Inferior parietal cortex (tissue), 1 donor: ENCODE measurements at regions not wholly inside any gene's neighbourhood (a gene's known extent, or its start where the extent isn't known, plus 50 kb on each side); places are given as distances from the start of the nearest gene placed in this dataset.

ENCODE experiments used
- DNase-seq: peaks from one replicate; pipeline ENCODE4 v3.0.0-alpha.2; 2016; ENCODE audit errors: extremely low spot score

- DNase-seq: no peak
These were observed 116.5 kb upstream of the EEF1E1 start for GRCh38 chr6:8218861-8219260.

GRCh38 chr6:8215631-8216030 is 113.3 kb upstream of the EEF1E1 start:
- DNase-seq: no peak

GRCh38 chr6:8213995-8214394 is 111.6 kb upstream of the EEF1E1 start:
- no peak for DNase-seq

- DNase-seq: no peak
These were observed 110.5 kb upstream of the EEF1E1 start for GRCh38 chr6:8212720-8213434.

GRCh38 chr6:8207869-8208191 is 105.5 kb upstream of the EEF1E1 start:
- DNase-seq: no peak

GRCh38 chr6:8207191-8207868 is 105.0 kb upstream of the EEF1E1 start:
- DNase-seq: no peak

GRCh38 chr6:8203337-8203736 is 101.0 kb upstream of the EEF1E1 start:
- DNase-seq: no peak

GRCh38 chr6:8201679-8202078 is 99.3 kb upstream of the EEF1E1 start:
- DNase-seq: no peak

- DNase-seq: no peak
These were observed 97.9 kb upstream of the EEF1E1 start for GRCh38 chr6:8200255-8200654.

- DNase-seq: no peak
These were observed 93.4 kb upstream of the EEF1E1 start for GRCh38 chr6:8195714-8196102.

- no peak for DNase-seq
These were observed 92.8 kb upstream of the EEF1E1 start for GRCh38 chr6:8195040-8195713.

GRCh38 chr6:8194490-8194889 is 92.1 kb upstream of the EEF1E1 start:
- DNase-seq: no peak

GRCh38 chr6:8193541-8193940 is 91.2 kb upstream of the EEF1E1 start:
- no peak for DNase-seq

- no peak for DNase-seq
These were observed 90.2 kb upstream of the EEF1E1 start for GRCh38 chr6:8192597-8192996.

GRCh38 chr6:8192067-8192466 is 89.7 kb upstream of the EEF1E1 start:
- no peak for DNase-seq

GRCh38 chr6:8191629-8192028 is 89.3 kb upstream of the EEF1E1 start:
- DNase-seq: no peak

GRCh38 chr6:8187209-8187608 is 84.9 kb upstream of the EEF1E1 start:
- DNase-seq: no peak

GRCh38 chr6:8182902-8183665 is 80.7 kb upstream of the EEF1E1 start:
- no peak for DNase-seq

GRCh38 chr6:8181951-8182845 is 79.8 kb upstream of the EEF1E1 start:
- no peak for DNase-seq

GRCh38 chr6:8181160-8181881 is 79.0 kb upstream of the EEF1E1 start:
- DNase-seq: no peak
